HEK293 (cell line): ENCODE measurements at regions not wholly inside any gene's neighbourhood (a gene's known extent, or its start where the extent isn't known, plus 50 kb on each side); places are given as distances from the start of the nearest gene placed in this dataset.

ENCODE experiments used
- HOXA7 ChIP-seq: sonication (generic); formaldehyde crosslinking; IDR thresholded peaks from 2 replicates; pipeline ENCODE4 v1.8.1; 2022; ENCODE audit warnings: missing genetic modification reagents, borderline replicate concordance
- TF ChIP-seq, protein P1 (sequence below): fragments of 450-650 bp; formaldehyde crosslinking; IDR thresholded peaks from 2 replicates; pipeline ENCODE4 v1.5.1; 2016; ENCODE audit warnings: missing biosample characterization, missing genetic modification characterization

- TF ChIP-seq HOXA7 (CRISPR knock-in tag) = no peak
- TF ChIP-seq, protein P1, sequence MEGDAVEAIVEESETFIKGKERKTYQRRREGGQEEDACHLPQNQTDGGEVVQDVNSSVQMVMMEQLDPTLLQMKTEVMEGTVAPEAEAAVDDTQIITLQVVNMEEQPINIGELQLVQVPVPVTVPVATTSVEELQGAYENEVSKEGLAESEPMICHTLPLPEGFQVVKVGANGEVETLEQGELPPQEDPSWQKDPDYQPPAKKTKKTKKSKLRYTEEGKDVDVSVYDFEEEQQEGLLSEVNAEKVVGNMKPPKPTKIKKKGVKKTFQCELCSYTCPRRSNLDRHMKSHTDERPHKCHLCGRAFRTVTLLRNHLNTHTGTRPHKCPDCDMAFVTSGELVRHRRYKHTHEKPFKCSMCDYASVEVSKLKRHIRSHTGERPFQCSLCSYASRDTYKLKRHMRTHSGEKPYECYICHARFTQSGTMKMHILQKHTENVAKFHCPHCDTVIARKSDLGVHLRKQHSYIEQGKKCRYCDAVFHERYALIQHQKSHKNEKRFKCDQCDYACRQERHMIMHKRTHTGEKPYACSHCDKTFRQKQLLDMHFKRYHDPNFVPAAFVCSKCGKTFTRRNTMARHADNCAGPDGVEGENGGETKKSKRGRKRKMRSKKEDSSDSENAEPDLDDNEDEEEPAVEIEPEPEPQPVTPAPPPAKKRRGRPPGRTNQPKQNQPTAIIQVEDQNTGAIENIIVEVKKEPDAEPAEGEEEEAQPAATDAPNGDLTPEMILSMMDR (tag by site-specific recombination) = no peak
Observed at GRCh38 chr3:106642161-106642560, 735.1 kb upstream of the CCDC54 start.
